ENCODE measurements at regions not wholly inside any gene's neighbourhood (a gene's known extent, or its start where the extent isn't known, plus 50 kb on each side); places are given as distances from the start of the nearest gene placed in this dataset.

DNA sequence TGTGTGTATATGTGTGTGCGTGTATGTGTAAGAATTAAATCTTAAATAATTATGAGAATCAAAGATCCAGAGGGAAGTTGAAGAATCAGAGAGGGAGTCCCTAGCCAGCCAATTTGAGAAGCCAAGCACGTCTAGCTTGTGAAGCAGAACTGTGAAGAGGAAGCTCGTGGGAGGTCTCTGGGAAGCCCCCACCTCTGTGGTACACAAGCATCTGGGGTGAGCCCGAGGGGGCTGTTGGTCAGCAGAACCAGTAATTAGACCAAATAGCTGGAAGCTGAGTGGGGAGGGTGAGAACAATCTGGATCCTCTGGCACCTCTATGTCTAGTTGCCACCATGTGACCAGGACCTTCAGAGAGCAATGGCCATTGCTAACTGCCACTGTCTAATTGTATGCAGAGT is 162.7 kb upstream of the ADRA1D start:
- TF ChIP-seq, protein P1, sequence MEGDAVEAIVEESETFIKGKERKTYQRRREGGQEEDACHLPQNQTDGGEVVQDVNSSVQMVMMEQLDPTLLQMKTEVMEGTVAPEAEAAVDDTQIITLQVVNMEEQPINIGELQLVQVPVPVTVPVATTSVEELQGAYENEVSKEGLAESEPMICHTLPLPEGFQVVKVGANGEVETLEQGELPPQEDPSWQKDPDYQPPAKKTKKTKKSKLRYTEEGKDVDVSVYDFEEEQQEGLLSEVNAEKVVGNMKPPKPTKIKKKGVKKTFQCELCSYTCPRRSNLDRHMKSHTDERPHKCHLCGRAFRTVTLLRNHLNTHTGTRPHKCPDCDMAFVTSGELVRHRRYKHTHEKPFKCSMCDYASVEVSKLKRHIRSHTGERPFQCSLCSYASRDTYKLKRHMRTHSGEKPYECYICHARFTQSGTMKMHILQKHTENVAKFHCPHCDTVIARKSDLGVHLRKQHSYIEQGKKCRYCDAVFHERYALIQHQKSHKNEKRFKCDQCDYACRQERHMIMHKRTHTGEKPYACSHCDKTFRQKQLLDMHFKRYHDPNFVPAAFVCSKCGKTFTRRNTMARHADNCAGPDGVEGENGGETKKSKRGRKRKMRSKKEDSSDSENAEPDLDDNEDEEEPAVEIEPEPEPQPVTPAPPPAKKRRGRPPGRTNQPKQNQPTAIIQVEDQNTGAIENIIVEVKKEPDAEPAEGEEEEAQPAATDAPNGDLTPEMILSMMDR (IDR thresholded peaks at IDR 0.05; ENCODE audit: insufficient read depth, low read length, poor library complexity, severe bottlenecking) = no peak
- Histone ChIP-seq H3K36me3 (ENCODE audit: control insufficient read depth, insufficient read depth, low read length) (no peaks in the 10 kb centered on the region), H3K4me3 (ENCODE audit: low read depth, low read length) (no peak overlapping the region), H3K27me3 (ENCODE audit: control insufficient read depth, insufficient read depth, low read length) (peaks cover 2% of the 10 kb centered on the region)
- no peak for DNase-seq (ENCODE audit: low read depth)

DNA sequence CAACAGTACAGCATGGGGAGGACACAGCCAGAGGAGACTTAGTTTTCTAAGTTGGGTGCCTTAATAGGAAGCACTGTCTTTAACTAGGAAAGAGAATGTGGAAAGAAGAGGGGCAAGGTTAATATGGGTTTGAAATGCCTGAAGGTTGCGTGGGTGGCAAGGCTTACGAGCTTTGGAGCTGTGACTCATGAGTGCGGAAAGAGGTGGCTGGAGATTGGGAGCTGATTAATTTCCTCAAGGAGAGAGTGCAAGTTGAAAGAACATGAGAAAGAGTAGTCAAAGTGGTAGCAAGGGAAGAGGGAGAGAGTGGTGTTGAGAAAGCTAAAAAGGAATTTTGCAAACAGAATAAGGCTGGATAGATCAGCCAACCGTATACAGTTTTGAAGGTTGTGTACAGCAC is 157.5 kb upstream of the ADRA1D start:
- peak; percentile 35 for DNase-seq (ENCODE audit: low read depth)
- H3K4me3 ChIP-seq (ENCODE audit: low read depth, low read length) = no peak overlapping the region
- H3K27me3 ChIP-seq (ENCODE audit: control insufficient read depth, insufficient read depth, low read length) = peaks cover 4% of the 10 kb centered on the region
- H3K36me3 ChIP-seq (ENCODE audit: control insufficient read depth, insufficient read depth, low read length) = no peaks in the 10 kb centered on the region
- TF ChIP-seq, protein P1 (IDR thresholded peaks at IDR 0.05; ENCODE audit: insufficient read depth, low read length, poor library complexity, severe bottlenecking) = no peak

DNA sequence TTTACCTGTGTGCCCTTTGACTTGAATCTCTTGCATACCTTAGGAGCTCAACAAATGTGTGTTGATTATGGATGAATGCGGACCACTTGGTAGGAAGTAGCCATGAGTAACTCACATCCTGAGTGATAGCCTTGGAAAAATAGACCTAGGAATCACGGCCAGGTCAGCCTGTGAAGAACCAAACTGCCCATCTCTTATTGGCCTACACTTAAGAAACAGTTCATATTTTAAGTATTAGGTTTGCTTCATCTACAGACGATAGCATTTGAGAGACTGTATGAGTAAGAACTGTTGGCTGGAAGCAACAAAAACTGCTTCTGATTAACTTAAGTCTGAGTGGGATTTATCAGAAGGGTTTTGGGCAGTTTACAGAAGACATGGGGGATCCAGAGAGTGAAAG is 152.5 kb upstream of the ADRA1D start:
- TF ChIP-seq, protein P1 (IDR thresholded peaks at IDR 0.05; ENCODE audit: insufficient read depth, low read length, poor library complexity, severe bottlenecking) = no peak
- DNase-seq (ENCODE audit: low read depth) = no peak
- Histone ChIP-seq H3K4me3 (ENCODE audit: low read depth, low read length) (no peak overlapping the region), H3K27me3 (ENCODE audit: control insufficient read depth, insufficient read depth, low read length) (peaks cover 2% of the 10 kb centered on the region), H3K36me3 (ENCODE audit: control insufficient read depth, insufficient read depth, low read length) (no peaks in the 10 kb centered on the region)

DNA sequence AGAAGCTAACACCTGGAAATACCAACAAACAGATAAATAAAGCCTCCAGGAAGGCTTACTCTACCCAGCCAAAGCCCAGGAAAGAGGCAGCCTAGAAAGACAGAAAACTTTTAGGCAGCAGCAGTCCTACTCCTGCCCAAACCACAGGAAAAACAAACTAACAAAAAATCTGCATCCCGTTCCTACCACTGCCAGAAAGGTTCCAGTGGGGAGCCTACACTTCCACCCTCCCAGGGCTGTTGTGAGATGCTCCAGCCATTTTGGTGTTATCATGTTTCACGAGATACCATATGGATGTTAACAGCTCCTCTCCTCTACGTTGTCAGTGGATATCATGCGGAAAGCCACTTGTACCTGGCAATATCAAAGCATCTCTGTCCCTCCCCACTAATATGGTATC is 135.9 kb upstream of the ADRA1D start:
- Histone ChIP-seq H3K4me3 (ENCODE audit: low read depth, low read length) (no peak overlapping the region), H3K27me3 (ENCODE audit: control insufficient read depth, insufficient read depth, low read length) (peaks cover 3% of the 10 kb centered on the region), H3K36me3 (ENCODE audit: control insufficient read depth, insufficient read depth, low read length) (no peaks in the 10 kb centered on the region)
- TF ChIP-seq, protein P1 (IDR thresholded peaks at IDR 0.05; ENCODE audit: insufficient read depth, low read length, poor library complexity, severe bottlenecking) = no peak
- DNase-seq (ENCODE audit: low read depth) = no peak

DNA sequence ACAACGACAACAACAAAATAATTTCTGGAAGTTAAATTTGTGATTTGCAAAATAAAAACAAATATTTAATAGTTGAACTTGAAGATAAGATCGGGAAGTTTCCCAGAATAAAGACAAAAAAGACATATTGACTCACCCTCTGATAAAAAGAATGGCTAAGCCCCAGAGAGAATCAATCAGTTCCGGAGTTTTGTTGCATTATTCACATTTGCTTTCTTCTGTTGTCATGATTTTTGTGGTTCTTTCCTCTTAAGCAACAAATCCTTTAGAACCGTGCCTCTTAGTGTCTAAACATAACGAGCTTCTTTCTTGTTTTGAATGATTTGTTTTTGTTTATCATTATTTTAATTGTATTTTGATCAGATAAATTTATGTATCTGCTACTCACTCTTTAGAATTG is 134.9 kb upstream of the ADRA1D start:
- TF ChIP-seq, protein P1 (IDR thresholded peaks at IDR 0.05; ENCODE audit: insufficient read depth, low read length, poor library complexity, severe bottlenecking) = no peak
- H3K27me3 ChIP-seq (ENCODE audit: control insufficient read depth, insufficient read depth, low read length) = peaks cover 3% of the 10 kb centered on the region
- DNase-seq (ENCODE audit: low read depth) = no peak
- no peaks in the 10 kb centered on the region for H3K36me3 ChIP-seq (ENCODE audit: control insufficient read depth, insufficient read depth, low read length)
- no peak overlapping the region for H3K4me3 ChIP-seq (ENCODE audit: low read depth, low read length)

DNA sequence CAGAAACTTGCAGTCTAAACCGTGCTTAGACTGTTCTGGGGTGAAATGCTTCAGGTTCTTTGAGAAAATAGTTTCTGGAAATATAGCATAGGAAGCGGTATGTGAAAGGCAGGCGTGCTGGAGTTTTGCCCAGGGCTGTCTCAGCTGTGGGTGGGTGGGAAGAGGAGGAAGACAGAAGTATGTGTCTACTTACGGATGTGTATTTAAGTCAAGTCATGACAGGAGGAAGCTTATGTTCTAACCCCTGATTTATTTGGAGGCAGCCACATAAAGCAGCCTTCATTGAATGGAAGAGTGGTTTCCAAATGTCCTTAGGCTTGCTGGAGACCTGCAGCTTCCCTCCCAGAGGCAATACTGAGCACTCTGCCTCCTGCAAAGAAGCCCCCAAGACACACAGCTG is 126.8 kb upstream of the ADRA1D start:
- TF ChIP-seq, protein P1 (IDR thresholded peaks at IDR 0.05; ENCODE audit: insufficient read depth, low read length, poor library complexity, severe bottlenecking) = no peak
- no peak for DNase-seq (ENCODE audit: low read depth)
- Histone ChIP-seq H3K4me3 (ENCODE audit: low read depth, low read length) (no peak overlapping the region), H3K27me3 (ENCODE audit: control insufficient read depth, insufficient read depth, low read length) (no peaks in the 10 kb centered on the region), H3K36me3 (ENCODE audit: control insufficient read depth, insufficient read depth, low read length) (no peaks in the 10 kb centered on the region)
